Dendritic cell treated with granulocyte-macrophage colony-stimulating factor and Interleukin-4, amounts not matched to agents 40 ng/mL and 50 ng/mL, for 4 days (primary cell): ENCODE measurements at regions not wholly inside any gene's neighbourhood (a gene's known extent, or its start where the extent isn't known, plus 50 kb on each side); places are given as distances from the start of the nearest gene placed in this dataset.

Source experiments
- H3K27ac Mint-ChIP-seq: one replicate; pipeline ENCODE4 v1.8.0; 2022; ENCODE audit warnings: mild to moderate bottlenecking, mixed read lengths
- H3K27me3 Mint-ChIP-seq: one replicate; pipeline ENCODE4 v1.8.0; 2022; ENCODE audit warnings: mild to moderate bottlenecking, mixed read lengths
- H3K36me3 Mint-ChIP-seq: one replicate; pipeline ENCODE4 v1.8.0; 2022; ENCODE audit warnings: low read depth, mixed read lengths
- H3K4me1 Mint-ChIP-seq: one replicate; pipeline ENCODE4 v1.8.0; 2022; ENCODE audit warnings: low read depth, mixed read lengths
- H3K4me3 Mint-ChIP-seq: one replicate; pipeline ENCODE4 v1.8.0; 2022; ENCODE audit warnings: mild to moderate bottlenecking, moderate library complexity, mixed read lengths
- H3K9me3 Mint-ChIP-seq: one replicate; pipeline ENCODE4 v1.8.0; 2022; ENCODE audit warnings: mixed read lengths
- intact Hi-C: fragments of 100-400 bp; cut with micrococcal nuclease; formaldehyde crosslinking; loops from one replicate; pipeline ENCODE4 v1.15.0; 2022

GRCh38 chr21:38714039-38714817 lies 91.5 kb upstream of the ETS2 start:
- no peak overlapping the region for H3K27ac Mint-ChIP-seq
- H3K4me1 Mint-ChIP-seq: peaks cover 8% of the 10 kb centered on the region
- H3K27me3 Mint-ChIP-seq: peaks cover 14% of the 10 kb centered on the region
- no peaks in the 10 kb centered on the region for H3K9me3 Mint-ChIP-seq
- intact Hi-C loops: no loop called here
- H3K4me3 Mint-ChIP-seq: no peak overlapping the region
- H3K36me3 Mint-ChIP-seq: no peaks in the 10 kb centered on the region

DNA sequence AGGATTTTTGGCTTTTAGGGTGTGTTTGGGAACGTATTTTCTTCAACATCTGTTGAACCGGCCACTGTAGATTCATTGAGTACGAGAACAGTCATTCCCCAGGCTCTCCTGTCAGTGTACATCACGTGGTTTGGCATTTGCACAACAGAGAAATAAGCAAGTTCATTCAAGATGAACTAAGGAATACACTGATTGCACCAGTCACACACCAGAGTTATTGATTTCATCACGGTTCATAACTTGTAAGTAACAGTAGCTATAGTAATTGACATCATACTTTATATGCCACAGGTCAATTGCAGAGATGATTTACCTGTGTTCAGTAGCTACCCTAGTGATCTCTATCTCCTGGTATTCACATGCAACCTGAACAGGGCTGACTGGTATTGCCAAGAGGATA lies 90.7 kb upstream of the ETS2 start:
- H3K36me3 Mint-ChIP-seq: no peaks in the 10 kb centered on the region
- no peak overlapping the region for H3K27ac Mint-ChIP-seq
- peaks cover 14% of the 10 kb centered on the region for H3K27me3 Mint-ChIP-seq
- peaks cover 8% of the 10 kb centered on the region for H3K4me1 Mint-ChIP-seq
- no peak overlapping the region for H3K4me3 Mint-ChIP-seq
- intact Hi-C loops: no loop called here
- no peaks in the 10 kb centered on the region for H3K9me3 Mint-ChIP-seq

DNA sequence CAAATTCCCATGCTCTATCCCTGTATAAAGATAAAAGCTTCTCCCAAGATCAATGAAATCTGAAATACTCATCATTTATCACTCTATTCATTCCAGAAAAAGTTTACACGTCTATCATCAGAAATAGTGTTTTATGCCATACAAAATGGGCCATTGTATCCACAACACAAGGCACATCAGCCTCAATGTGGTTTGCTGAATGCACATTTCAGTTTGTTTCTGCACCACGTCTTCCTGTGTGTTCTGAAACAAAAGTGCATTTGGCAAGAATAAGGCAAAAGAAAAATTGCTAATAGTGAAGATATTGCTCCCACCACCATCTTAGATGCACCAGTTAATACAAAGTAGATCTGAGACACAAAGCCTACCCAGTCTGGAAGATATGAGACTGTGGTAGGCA lies 89.6 kb upstream of the ETS2 start:
- Mint-ChIP-seq H3K9me3 (no peaks in the 10 kb centered on the region), H3K36me3 (no peaks in the 10 kb centered on the region), H3K27me3 (peaks cover 14% of the 10 kb centered on the region), H3K27ac (no peak overlapping the region), H3K4me3 (no peak overlapping the region), H3K4me1 (peaks cover 8% of the 10 kb centered on the region)
- intact Hi-C loops: no loop called here

DNA sequence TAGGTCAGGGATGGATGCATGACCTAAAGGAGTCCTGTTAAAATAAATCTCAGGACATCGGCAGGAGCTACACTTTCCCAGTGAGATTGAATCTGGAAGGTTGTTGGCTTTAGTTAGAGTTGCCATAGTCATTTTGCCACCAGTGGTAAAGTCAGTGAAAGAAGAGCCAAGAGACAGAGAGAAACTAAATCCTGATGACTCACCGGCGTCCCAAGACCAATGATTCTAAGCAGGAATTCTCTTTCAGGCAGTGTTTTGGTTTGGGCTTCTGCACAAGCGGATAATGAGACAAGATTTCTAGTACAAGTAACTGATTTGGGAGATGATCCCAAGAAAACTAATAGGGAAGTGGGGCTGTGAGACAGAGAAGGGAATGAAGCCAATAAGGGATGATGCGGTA lies 88.8 kb upstream of the ETS2 start:
- Mint-ChIP-seq H3K4me3 (no peak overlapping the region), H3K4me1 (peaks cover 8% of the 10 kb centered on the region), H3K9me3 (no peaks in the 10 kb centered on the region), H3K36me3 (no peaks in the 10 kb centered on the region), H3K27me3 (peaks cover 14% of the 10 kb centered on the region), H3K27ac (no peak overlapping the region)
- intact Hi-C loops: no loop called here

DNA sequence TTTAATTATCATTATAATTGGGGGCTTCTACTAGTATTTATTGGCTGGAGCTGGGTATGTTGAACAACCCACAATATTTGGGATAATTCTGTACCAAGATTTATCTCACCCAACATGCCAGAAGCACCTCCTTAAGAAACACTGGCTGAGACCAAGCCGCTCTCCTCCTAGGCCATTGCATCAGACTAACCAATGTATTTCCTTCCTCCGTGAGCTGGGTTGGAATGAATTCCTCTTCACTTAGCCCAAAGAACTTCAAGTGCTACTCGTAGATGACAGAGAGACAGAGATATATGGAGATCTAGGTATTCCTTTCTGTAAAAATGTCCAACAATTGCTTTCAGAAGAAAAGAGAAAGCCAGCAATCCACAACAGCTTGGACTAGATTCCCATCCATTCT lies 87.2 kb upstream of the ETS2 start:
- H3K9me3 Mint-ChIP-seq: no peaks in the 10 kb centered on the region
- H3K4me3 Mint-ChIP-seq: no peak overlapping the region
- H3K36me3 Mint-ChIP-seq: no peaks in the 10 kb centered on the region
- H3K4me1 Mint-ChIP-seq: peaks cover 15% of the 10 kb centered on the region
- peaks cover 17% of the 10 kb centered on the region for H3K27me3 Mint-ChIP-seq
- intact Hi-C loops: no loop called here
- no peak overlapping the region for H3K27ac Mint-ChIP-seq

DNA sequence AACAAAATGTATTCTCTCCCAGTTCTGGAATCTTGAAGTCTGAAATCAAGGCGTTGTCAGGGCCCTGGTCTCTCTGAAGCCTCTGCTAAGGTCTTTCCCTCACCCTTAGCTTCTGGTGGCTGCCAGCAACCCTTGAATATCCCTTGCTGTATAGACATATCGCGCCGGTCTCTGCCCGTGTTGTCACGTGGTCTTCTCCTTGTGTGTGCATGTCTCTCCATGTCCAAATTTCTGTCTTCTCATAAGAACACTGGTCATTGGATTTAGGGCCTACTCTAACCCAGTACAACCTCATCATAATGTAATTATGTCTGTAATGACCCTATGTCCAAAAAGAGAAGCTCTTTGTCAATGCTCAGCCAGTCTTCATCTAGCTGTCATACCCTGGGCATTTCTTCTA lies 85.7 kb upstream of the ETS2 start:
- no peak overlapping the region for H3K4me3 Mint-ChIP-seq
- H3K4me1 Mint-ChIP-seq: peaks cover 15% of the 10 kb centered on the region
- H3K9me3 Mint-ChIP-seq: peaks cover 10% of the 10 kb centered on the region
- no peak overlapping the region for H3K27ac Mint-ChIP-seq
- H3K36me3 Mint-ChIP-seq: no peaks in the 10 kb centered on the region
- intact Hi-C loops: no loop called here
- H3K27me3 Mint-ChIP-seq: peaks cover 18% of the 10 kb centered on the region

DNA sequence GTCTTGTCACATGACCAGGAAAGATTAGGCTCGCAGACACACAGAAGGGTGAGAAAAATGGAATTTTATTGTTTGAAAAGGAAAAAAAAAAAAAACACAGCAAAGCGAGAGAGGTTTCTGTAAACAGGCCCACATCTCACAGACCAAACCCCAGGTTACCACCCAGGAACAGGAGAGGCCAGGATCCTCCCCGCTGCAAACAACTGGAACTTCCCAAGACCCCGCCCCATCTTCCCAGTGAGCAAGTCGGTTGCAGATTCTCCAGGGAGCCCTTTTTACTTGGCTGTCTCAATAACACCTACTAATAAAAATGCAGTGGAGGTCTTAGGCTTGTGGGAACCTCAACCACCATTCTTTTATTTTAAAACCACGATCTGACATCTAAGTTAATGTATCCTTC lies 84.7 kb upstream of the ETS2 start:
- H3K27me3 Mint-ChIP-seq: peaks cover 18% of the 10 kb centered on the region
- intact Hi-C loops: no loop called here
- H3K9me3 Mint-ChIP-seq: peaks cover 18% of the 10 kb centered on the region
- peaks cover 15% of the 10 kb centered on the region for H3K4me1 Mint-ChIP-seq
- H3K27ac Mint-ChIP-seq: no peak overlapping the region
- H3K36me3 Mint-ChIP-seq: no peaks in the 10 kb centered on the region
- no peak overlapping the region for H3K4me3 Mint-ChIP-seq

DNA sequence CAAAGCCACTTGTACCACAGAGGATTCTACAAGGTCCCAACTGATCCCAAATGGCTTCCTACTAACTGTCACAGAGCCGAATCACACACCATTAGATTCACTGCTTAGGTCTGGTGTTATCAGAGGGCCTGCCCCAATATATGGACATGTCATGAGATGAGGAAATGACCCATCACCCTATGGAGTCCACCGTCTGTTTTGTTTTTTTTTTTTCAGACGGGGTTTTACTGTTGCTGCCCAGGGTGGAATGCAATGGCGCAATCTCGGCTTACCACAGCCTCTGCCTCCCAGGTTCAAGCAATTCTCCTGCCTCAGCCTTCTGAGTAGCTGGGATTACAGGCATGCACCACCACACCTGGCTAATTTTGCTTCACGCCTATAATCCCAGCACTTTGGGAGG lies 83.8 kb upstream of the ETS2 start:
- intact Hi-C loops: no loop called here
- Mint-ChIP-seq H3K4me1 (peaks cover 15% of the 10 kb centered on the region), H3K4me3 (no peak overlapping the region), H3K27me3 (peaks cover 22% of the 10 kb centered on the region), H3K9me3 (peaks cover 27% of the 10 kb centered on the region), H3K36me3 (no peaks in the 10 kb centered on the region), H3K27ac (no peak overlapping the region)

DNA sequence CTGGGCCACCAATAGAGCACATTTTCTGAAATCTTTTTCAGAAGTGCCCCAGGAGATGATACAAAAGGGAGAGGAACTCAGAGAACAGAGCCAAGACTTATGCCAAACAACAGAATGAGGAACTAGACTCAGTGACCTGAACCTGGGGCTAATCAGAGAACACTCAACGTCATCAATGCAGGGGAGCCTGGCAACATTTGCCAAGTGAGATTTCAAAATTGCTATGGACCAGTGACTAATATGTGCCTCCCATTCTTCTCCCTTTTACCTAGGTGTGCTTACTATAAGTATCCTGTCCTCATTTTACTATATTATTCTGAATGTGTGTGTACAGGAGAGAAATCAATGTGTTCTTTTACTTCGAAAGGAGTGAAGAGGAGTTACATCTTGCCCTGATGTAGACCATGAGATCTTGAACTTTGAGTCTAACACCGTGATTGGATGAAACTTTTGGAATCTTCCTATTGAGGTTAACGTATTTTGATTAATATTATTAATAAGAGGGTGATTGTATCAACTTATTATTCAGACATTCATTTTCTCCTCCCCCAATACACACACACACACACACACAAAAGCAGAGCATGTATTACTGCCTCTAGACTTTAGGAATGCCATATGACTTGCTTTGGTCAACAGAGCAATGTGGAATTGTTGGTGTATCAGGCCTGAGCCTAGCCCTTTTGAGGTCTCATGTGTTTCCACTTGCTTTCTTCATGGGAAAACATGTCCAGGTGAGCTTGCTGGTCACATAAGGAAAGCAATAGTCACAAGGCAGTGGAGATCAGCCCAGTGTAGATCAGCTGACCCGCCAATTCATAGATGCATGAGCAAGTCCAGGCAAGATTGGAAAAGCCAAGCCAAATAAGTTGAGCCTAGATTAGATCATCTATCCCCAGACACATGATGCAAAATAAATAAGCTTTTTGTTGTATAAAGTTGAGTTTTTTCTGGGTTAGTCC lies 80.3 kb upstream of the ETS2 start:
- Mint-ChIP-seq H3K36me3 (no peaks in the 10 kb centered on the region), H3K4me1 (peaks cover 15% of the 10 kb centered on the region), H3K4me3 (no peak overlapping the region), H3K27me3 (peaks cover 21% of the 10 kb centered on the region), H3K27ac (no peak overlapping the region), H3K9me3 (peaks cover 28% of the 10 kb centered on the region)
- intact Hi-C loops: no loop called here

DNA sequence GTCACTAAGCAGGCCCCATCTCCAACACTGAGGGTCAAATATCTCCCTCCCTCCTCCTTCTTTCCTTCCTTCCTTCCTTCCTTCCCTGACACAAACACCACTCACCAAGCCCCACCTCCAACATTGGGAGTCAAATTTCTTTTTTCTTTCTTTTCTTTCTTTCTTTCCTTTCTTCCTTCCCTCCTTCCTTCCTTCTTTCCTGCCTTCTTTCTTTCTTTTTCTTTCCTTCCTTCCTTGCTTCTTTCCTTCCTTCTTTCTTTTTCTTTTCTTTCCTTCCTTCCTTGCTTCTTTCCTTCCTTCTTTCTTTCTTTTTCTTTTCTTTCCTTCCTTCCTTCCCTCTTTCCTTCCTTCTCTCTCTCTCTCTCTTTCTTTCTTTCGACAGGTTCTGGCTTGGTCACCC lies 79.2 kb upstream of the ETS2 start:
- no peak overlapping the region for H3K4me3 Mint-ChIP-seq
- H3K4me1 Mint-ChIP-seq: peaks cover 15% of the 10 kb centered on the region
- no peaks in the 10 kb centered on the region for H3K36me3 Mint-ChIP-seq
- H3K9me3 Mint-ChIP-seq: peaks cover 28% of the 10 kb centered on the region
- H3K27ac Mint-ChIP-seq: no peak overlapping the region
- peaks cover 21% of the 10 kb centered on the region for H3K27me3 Mint-ChIP-seq
- intact Hi-C loops: no loop called here

- Mint-ChIP-seq H3K4me3 (no peak overlapping the region), H3K36me3 (no peaks in the 10 kb centered on the region), H3K9me3 (peaks cover 26% of the 10 kb centered on the region), H3K27me3 (peaks cover 23% of the 10 kb centered on the region), H3K27ac (no peak overlapping the region), H3K4me1 (peaks cover 14% of the 10 kb centered on the region)
- intact Hi-C loops: no loop called here
Observed at GRCh38 chr21:38729291-38729690, 76.4 kb upstream of the ETS2 start.

DNA sequence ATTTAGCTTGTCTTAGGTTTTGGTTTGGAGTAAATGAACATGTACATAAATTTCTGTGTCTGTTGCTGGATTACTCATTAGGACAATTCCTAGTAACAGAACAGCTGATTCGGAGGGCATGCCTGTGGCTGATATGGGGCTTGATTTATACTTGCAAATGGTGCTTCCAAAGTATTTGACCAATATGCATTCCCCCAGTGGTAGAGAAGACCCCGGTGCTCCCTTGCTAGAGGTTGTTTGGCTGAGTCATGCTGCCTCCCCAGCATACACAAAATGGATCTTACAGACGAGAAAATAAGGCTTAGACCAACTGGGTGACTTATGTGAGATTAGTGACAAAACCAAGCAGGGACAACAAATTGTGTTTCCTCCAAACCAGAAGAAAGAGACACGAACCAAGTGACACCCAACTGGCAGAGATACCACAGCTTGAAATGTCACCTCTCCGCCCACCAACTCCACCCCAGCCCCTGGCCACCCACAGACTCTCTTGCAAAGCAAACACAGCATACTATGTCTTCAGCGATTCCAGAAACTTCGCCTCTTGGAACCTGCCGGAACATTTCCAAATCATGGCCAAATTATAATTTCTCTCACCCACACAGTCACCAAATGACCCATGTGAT lies 75.9 kb upstream of the ETS2 start:
- Mint-ChIP-seq H3K4me3 (no peak overlapping the region), H3K9me3 (peaks cover 20% of the 10 kb centered on the region), H3K27me3 (peaks cover 21% of the 10 kb centered on the region), H3K36me3 (no peaks in the 10 kb centered on the region), H3K4me1 (peaks cover 19% of the 10 kb centered on the region), H3K27ac (no peak overlapping the region)
- intact Hi-C loops: loop anchor here (10.0 kb wide), 1 partner anchor 225 kb away; no protein-coding TSS in a partner anchor

GRCh38 chr21:38733972-38734546 lies 71.7 kb upstream of the ETS2 start:
- intact Hi-C loops: loop anchor here (1.0 to 10.0 kb wide), 3 partner anchors 71 to 403 kb away; partner anchors contain the start of gene ETS2
- Mint-ChIP-seq H3K27ac (peak overlapping the region; percentile 90), H3K9me3 (no peaks in the 10 kb centered on the region)

More at GRCh38 chr21:38733972-38734546, 71.7 kb upstream of the ETS2 start:
- Mint-ChIP-seq H3K27me3 (peaks cover 24% of the 10 kb centered on the region), H3K4me1 (peaks cover 34% of the 10 kb centered on the region), H3K36me3 (no peaks in the 10 kb centered on the region), H3K4me3 (peak overlapping the region; percentile 79)
